ENCODE measurements at regions not wholly inside any gene's neighbourhood (a gene's known extent, or its start where the extent isn't known, plus 50 kb on each side); places are given as distances from the start of the nearest gene placed in this dataset.

DNA sequence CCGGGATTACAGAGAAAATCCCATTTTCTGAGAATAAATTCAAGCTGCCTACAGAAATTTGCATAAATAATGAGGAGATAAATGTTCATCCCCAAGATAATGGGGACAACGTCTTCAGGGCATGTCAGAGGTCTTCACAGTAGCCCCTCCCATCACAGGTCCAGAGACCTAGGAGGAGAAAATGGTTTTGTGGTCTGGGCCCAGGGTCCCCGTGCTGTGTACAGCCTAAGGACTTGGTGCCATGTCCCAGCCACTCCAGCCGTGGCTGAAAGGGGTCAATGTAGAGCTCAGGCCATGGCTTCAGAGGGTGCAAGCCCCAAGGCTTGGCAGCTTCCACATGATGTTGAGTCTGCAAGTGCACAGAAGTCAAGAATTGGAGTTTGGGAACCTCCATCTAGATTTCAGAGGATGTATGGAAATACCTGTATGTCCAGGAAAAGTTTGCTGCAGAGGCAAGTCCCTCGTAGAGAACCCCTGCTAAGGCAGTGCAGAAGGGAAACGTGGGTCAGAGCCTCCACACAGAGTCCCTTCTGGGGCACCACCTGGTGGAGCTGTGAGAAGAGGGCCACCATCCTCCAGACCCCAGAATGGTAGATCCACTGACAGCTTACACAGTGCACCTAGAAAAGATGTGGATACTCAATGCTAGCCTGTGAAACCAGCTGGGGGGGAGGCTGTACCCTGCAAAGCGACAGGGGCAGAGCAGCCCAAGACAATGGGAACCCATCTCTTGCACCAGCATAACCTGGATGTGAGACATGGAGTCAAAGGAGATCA is 176.3 kb downstream of the RASSF9 start:
- TF ChIP-seq POLR2A (IDR thresholded peaks at IDR 0.05) (no peak), EP300 (IDR thresholded peaks at IDR 0.05) (no peak), POLR2AphosphoS5 (IDR thresholded peaks at IDR 0.05) (no peak)
- TF ChIP-seq, protein P1, sequence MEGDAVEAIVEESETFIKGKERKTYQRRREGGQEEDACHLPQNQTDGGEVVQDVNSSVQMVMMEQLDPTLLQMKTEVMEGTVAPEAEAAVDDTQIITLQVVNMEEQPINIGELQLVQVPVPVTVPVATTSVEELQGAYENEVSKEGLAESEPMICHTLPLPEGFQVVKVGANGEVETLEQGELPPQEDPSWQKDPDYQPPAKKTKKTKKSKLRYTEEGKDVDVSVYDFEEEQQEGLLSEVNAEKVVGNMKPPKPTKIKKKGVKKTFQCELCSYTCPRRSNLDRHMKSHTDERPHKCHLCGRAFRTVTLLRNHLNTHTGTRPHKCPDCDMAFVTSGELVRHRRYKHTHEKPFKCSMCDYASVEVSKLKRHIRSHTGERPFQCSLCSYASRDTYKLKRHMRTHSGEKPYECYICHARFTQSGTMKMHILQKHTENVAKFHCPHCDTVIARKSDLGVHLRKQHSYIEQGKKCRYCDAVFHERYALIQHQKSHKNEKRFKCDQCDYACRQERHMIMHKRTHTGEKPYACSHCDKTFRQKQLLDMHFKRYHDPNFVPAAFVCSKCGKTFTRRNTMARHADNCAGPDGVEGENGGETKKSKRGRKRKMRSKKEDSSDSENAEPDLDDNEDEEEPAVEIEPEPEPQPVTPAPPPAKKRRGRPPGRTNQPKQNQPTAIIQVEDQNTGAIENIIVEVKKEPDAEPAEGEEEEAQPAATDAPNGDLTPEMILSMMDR (IDR thresholded peaks at IDR 0.05): no peak

Data from suprapubic skin (tissue), 4 donors.